PC-3 (cell line): ENCODE measurements at regions not wholly inside any gene's neighbourhood (a gene's known extent, or its start where the extent isn't known, plus 50 kb on each side); places are given as distances from the start of the nearest gene placed in this dataset.

ENCODE experiments used
- ATAC-seq: fragments of 200-7000 bp; cut with Tn5 transposase; 2 replicates; pipeline ENCODE4 v1.9.1; 2020; ENCODE audit warnings: mild to moderate bottlenecking, moderate library complexity
- BruUV-seq: library from RNA; stranded (reverse); fragments of 400-500 nt; replicated peaks from 2 replicates; lab custom pipeline; 2021; lab: Mats Ljungman, UMichigan
- CTCF ChIA-PET: fragments of 300-600 bp; sonication (Branson Sonifier 250); formaldehyde crosslinking; loops from one replicate; lab custom pipeline; 2022; ENCODE audit warnings: antibody characterized with exemption; lab: Charles Lee
- POLR2A ChIA-PET: fragments of 300-600 bp; sonication (Branson Sonifier 250); formaldehyde crosslinking; loops from one replicate; lab custom pipeline; 2022; ENCODE audit warnings: antibody characterized with exemption; ENCODE audit not compliant: unreplicated experiment; lab: Charles Lee
- DNase-seq: peaks from one replicate; pipeline ENCODE4 v3.0.0-alpha.2; 2015
- H2AFZ ChIP-seq: fragments of 300-600 bp; sonication (generic); 2 replicates; pipeline ENCODE4 v1.6.0; 2016; ENCODE audit warnings: antibody characterized with exemption, low read length
- H3F3A ChIP-seq: fragments of 300-600 bp; sonication (generic); one replicate; pipeline ENCODE4 v1.6.0; 2017; ENCODE audit warnings: antibody characterized with exemption, low read length, control low read depth, mild to moderate bottlenecking; ENCODE audit not compliant: unreplicated experiment
- H3K27ac ChIP-seq: fragments of 300-600 bp; sonication (generic); 2 replicates; pipeline ENCODE4 v1.5.1; 2016; ENCODE audit warnings: mild to moderate bottlenecking, low read length
- H3K27me3 ChIP-seq: fragments of 300-600 bp; sonication (generic); 2 replicates; pipeline ENCODE4 v1.6.1; 2016; ENCODE audit warnings: low read length, mixed read lengths
- H3K36me3 ChIP-seq: fragments of 300-600 bp; sonication (generic); 2 replicates; pipeline ENCODE4 v1.6.1; 2016; ENCODE audit warnings: low read depth, mixed run types, low read length, mixed read lengths
- H3K4me1 ChIP-seq: fragments of 300-600 bp; sonication (generic); 2 replicates; pipeline ENCODE4 v1.5.1; 2016; ENCODE audit warnings: low read length; ENCODE audit not compliant: insufficient read depth
- H3K4me2 ChIP-seq: fragments of 300-600 bp; sonication (generic); 2 replicates; pipeline ENCODE4 v1.6.0; 2016; ENCODE audit warnings: low read length
- H3K4me3 ChIP-seq: fragments of 300-600 bp; sonication (generic); 2 replicates; pipeline ENCODE4 v1.5.1; 2016; ENCODE audit warnings: mild to moderate bottlenecking, low read length, mixed read lengths
- H3K79me2 ChIP-seq: fragments of 300-600 bp; sonication (generic); 2 replicates; pipeline ENCODE4 v1.6.1; 2017; ENCODE audit warnings: low read length, mixed read lengths
- H3K9ac ChIP-seq: fragments of 300-600 bp; sonication (generic); 2 replicates; pipeline ENCODE4 v1.6.0; 2016; ENCODE audit warnings: mild to moderate bottlenecking, low read length
- H3K9me2 ChIP-seq: fragments of 300-600 bp; sonication (generic); replicated peaks from 2 replicates; pipeline ENCODE4 v1.6.1; 2016; ENCODE audit warnings: mixed run types, low read length, mixed read lengths
- H3K9me3 ChIP-seq: fragments of 300-600 bp; sonication (generic); 2 replicates; pipeline ENCODE4 v1.6.1; 2016; ENCODE audit warnings: low read length, mixed read lengths
- H4K20me1 ChIP-seq: fragments of 300-600 bp; sonication (generic); 2 replicates; pipeline ENCODE4 v1.6.1; 2016; ENCODE audit warnings: low read length, mixed read lengths
- CTCF ChIP-seq: fragments of 300-600 bp; sonication (generic); conservative IDR thresholded peaks from 2 replicates; pipeline ENCODE4 v1.5.1; 2017; ENCODE audit warnings: antibody characterized with exemption, low read depth, mild to moderate bottlenecking, low read length
- EZH2 ChIP-seq: fragments of 300-600 bp; sonication (generic); IDR thresholded peaks from one replicate; pipeline ENCODE4 v1.6.1; 2017; ENCODE audit warnings: antibody characterized with exemption, mild to moderate bottlenecking, low read length; ENCODE audit not compliant: unreplicated experiment
- EZH2phosphoT487 ChIP-seq: fragments of 300-600 bp; sonication (generic); IDR thresholded peaks from 2 replicates; pipeline ENCODE4 v1.6.1; 2018; ENCODE audit warnings: mild to moderate bottlenecking, antibody characterized with exemption, low read length, borderline replicate concordance
- intact Hi-C: fragments of 100-400 bp; cut with micrococcal nuclease; formaldehyde crosslinking; loops from 2 replicates; pipeline ENCODE4 v1.9.0; 2023

GRCh38 chr5:155732587-155733376, 594.2 kb upstream of the SGCD start:
- Histone ChIP-seq H3K27me3 (no peaks in the 10 kb centered on the region), H3K9me3 (no peaks in the 10 kb centered on the region), H3K9me2 (no peaks in the 10 kb centered on the region), H3K27ac (no peak overlapping the region), H3K4me3 (no peak overlapping the region), H3F3A (no peaks in the 10 kb centered on the region), H3K4me1 (no peaks in the 10 kb centered on the region), H4K20me1 (no peaks in the 10 kb centered on the region), H3K36me3 (no peaks in the 10 kb centered on the region), H3K9ac (no peak overlapping the region), H3K4me2 (no peak overlapping the region), H2AFZ (no peak overlapping the region), H3K79me2 (no peaks in the 10 kb centered on the region)
- intact Hi-C loops, result no loop called here
- no TSS peak for BruUV-seq
- ChIA-PET CTCF (no interaction called here), POLR2A (no interaction called here)
- DNase-seq, result no peak
- ATAC-seq, result no peak
- no peak for TF ChIP-seq EZH2phosphoT487
- no peak for TF ChIP-seq CTCF
- no peak for TF ChIP-seq EZH2

- Histone ChIP-seq H3K4me3 (no peak overlapping the region), H3K79me2 (no peaks in the 10 kb centered on the region), H3K27ac (no peak overlapping the region), H3K9me2 (no peaks in the 10 kb centered on the region), H3K9me3 (no peaks in the 10 kb centered on the region), H3K27me3 (no peaks in the 10 kb centered on the region), H2AFZ (no peak overlapping the region), H3F3A (no peaks in the 10 kb centered on the region), H3K36me3 (no peaks in the 10 kb centered on the region), H4K20me1 (no peaks in the 10 kb centered on the region), H3K9ac (no peak overlapping the region), H3K4me2 (no peak overlapping the region), H3K4me1 (no peaks in the 10 kb centered on the region)
- POLR2A ChIA-PET, result no interaction called here
- TF ChIP-seq CTCF (no peak), EZH2 (no peak), EZH2phosphoT487 (no peak)
- no peak for DNase-seq
- CTCF ChIA-PET, result no interaction called here
- BruUV-seq, result no TSS peak
- no peak for ATAC-seq
- intact Hi-C loops, result no loop called here
These were observed 593.0 kb upstream of the SGCD start for GRCh38 chr5:155733935-155734334.

GRCh38 chr5:155735388-155735787, 591.6 kb upstream of the SGCD start:
- no peaks in the 10 kb centered on the region for H3K27me3 ChIP-seq
- H3K4me1 ChIP-seq, result no peaks in the 10 kb centered on the region
- no peaks in the 10 kb centered on the region for H4K20me1 ChIP-seq
- no peak overlapping the region for H3K4me3 ChIP-seq
- BruUV-seq, result no TSS peak
- H2AFZ ChIP-seq, result no peak overlapping the region
- H3K9me2 ChIP-seq, result no peaks in the 10 kb centered on the region
- no peak for DNase-seq
- no peak overlapping the region for H3K27ac ChIP-seq
- CTCF ChIA-PET, result no interaction called here
- no peaks in the 10 kb centered on the region for H3F3A ChIP-seq
- POLR2A ChIA-PET, result no interaction called here
- no peak overlapping the region for H3K9ac ChIP-seq
- H3K36me3 ChIP-seq, result no peaks in the 10 kb centered on the region
- no peak overlapping the region for H3K4me2 ChIP-seq
- ATAC-seq, result no peak
- TF ChIP-seq EZH2phosphoT487 (no peak), CTCF (no peak), EZH2 (no peak)
- intact Hi-C loops, result no loop called here
- no peaks in the 10 kb centered on the region for H3K79me2 ChIP-seq
- no peaks in the 10 kb centered on the region for H3K9me3 ChIP-seq
